ENCODE measurements at regions not wholly inside any gene's neighbourhood (a gene's known extent, or its start where the extent isn't known, plus 50 kb on each side); places are given as distances from the start of the nearest gene placed in this dataset.
"Not testable (repeated sequence)": the region's sequence is repeated elsewhere in the genome, so short reads cannot be mapped to it uniquely, and the experiment has no call there.

DNA sequence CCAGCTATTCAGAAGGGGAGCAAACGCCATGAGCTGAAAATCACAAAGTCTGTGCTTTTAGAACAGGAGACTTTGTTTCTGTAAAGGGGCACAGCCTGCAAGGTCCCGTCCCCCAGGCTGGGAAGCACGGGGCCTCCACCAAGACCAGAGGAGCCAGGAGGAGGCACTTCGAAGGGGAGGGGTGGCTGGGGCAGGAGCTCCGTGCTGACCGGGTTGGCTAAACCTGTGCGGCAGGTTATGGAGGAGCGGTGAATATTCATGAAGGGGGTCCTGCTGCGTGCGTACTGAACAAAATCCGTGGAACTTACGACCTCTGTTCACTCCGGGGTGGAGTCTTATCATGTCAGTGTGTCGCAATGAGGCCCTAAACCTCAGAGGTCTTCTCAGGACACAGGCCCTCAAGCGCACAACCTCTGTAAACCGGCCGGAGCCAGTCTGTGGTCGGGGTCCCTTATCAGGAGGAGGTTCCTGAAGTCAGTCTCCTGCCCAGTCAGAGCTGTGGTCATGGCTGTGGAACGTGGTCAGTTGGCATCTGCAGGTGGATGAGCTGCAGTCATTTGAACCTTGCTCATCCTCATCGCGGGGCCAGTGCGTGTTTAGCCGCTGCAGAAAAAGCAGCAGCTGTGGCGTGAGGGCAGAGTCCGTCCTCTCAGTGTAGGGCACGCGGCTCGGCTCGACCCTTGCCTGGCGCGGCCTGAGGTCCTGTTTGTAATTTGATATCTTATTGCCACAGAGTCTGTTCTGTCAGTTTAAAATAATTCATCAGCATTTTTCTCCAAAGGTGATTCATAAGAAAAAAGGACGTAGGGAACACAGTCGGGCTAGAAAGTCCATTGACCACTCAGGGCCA is 5507.7 kb upstream of the TPTE start:
- POLR2A ChIA-PET; H3K36me3 ChIP-seq (ENCODE audit: control insufficient read depth in 2 of 2, insufficient read depth in 1 of 2, low read length in 2 of 2); H3K4me3 ChIP-seq (ENCODE audit: low read depth, low read length); H3K27ac ChIP-seq (ENCODE audit: extremely low read depth, low read depth, low read length); CTCF ChIA-PET; H3K9me3 ChIP-seq (ENCODE audit: control insufficient read depth, insufficient read depth, low read depth, low read length); H3K4me1 ChIP-seq (ENCODE audit: control insufficient read depth, insufficient read depth, low read length): not testable (repeated sequence)

DNA sequence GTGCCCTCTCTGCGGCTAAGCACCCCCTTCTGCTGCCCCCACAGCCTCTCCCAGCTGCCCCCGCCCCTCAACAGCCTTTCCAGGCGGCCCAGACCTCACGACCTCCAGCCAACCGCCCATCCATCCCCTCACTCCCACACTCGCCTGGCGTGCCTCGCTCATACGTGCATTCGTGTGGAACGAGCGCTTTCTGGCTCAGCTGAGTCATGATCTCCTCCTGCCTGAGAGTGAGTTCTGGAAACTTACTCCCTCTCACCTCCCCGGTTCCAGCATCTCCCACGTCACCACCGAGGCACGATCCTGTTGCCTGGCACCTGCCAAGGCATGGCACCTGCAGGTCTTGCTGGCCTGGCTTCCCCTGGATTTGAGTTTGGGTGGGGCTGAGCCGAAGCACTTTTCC is 5506.2 kb upstream of the TPTE start:
- H3K4me3 ChIP-seq (ENCODE audit: low read depth, low read length); H3K4me1 ChIP-seq (ENCODE audit: control insufficient read depth, insufficient read depth, low read length); H3K27ac ChIP-seq (ENCODE audit: extremely low read depth, low read depth, low read length); H3K36me3 ChIP-seq (ENCODE audit: control insufficient read depth in 2 of 2, insufficient read depth in 1 of 2, low read length in 2 of 2); POLR2A ChIA-PET; CTCF ChIA-PET; H3K9me3 ChIP-seq (ENCODE audit: control insufficient read depth, insufficient read depth, low read depth, low read length): not testable (repeated sequence)

DNA sequence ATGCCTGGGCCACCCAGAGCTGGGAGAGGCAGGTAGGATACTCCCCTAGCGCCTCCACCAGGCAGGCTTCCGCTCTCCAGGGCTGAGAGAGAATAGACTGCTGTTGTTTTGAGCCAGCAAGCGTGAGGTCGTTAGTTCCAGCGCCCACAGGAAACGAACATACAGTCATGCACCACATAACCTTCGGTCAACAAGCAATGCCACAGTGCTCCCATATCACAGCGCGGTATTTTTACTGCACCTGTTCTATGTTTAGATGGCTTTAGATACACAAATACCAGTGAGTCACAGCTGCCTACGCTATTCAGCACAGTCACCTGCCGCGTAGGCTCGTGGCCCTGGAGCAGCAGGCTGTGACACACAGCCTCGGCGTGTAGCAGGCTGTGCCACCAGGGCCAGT is 5502.3 kb upstream of the TPTE start:
- POLR2A ChIA-PET; H3K4me1 ChIP-seq (ENCODE audit: control insufficient read depth, insufficient read depth, low read length): not testable (repeated sequence)

DNA sequence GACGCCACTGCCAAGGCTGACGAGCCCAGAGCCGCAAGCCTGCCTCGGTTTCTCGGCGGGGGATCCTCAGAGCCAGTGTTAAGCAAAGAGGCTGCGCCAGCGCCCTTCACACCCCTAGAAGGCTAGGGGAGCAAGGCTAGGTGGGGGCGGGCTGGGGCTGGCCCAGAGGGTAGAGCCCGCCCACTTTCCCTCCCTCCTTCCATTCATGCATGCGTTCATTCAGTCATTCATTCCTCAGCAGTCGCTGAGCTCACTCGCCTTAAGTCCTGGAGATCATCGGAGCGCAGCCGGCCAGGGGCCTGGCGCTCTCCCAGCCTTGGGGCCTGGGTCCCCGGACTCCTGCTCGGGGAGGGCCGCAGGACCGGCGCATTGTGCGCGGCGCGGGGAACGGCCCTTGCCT is 5499.6 kb upstream of the TPTE start:
- H3K9me3 ChIP-seq (ENCODE audit: control insufficient read depth, insufficient read depth, low read depth, low read length); H3K36me3 ChIP-seq (ENCODE audit: control insufficient read depth in 2 of 2, insufficient read depth in 1 of 2, low read length in 2 of 2); H3K4me1 ChIP-seq (ENCODE audit: control insufficient read depth, insufficient read depth, low read length); CTCF ChIA-PET; POLR2A ChIA-PET; H3K27ac ChIP-seq (ENCODE audit: extremely low read depth, low read depth, low read length); H3K4me3 ChIP-seq (ENCODE audit: low read depth, low read length): not testable (repeated sequence)

More for the DNA sequence above, 5502.3 kb upstream of the TPTE start:
- H3K9me3 ChIP-seq (ENCODE audit: control insufficient read depth, insufficient read depth, low read depth, low read length); H3K4me3 ChIP-seq (ENCODE audit: low read depth, low read length); H3K36me3 ChIP-seq (ENCODE audit: control insufficient read depth in 2 of 2, insufficient read depth in 1 of 2, low read length in 2 of 2); CTCF ChIA-PET; H3K27ac ChIP-seq (ENCODE audit: extremely low read depth, low read depth, low read length): not testable (repeated sequence)

DNA sequence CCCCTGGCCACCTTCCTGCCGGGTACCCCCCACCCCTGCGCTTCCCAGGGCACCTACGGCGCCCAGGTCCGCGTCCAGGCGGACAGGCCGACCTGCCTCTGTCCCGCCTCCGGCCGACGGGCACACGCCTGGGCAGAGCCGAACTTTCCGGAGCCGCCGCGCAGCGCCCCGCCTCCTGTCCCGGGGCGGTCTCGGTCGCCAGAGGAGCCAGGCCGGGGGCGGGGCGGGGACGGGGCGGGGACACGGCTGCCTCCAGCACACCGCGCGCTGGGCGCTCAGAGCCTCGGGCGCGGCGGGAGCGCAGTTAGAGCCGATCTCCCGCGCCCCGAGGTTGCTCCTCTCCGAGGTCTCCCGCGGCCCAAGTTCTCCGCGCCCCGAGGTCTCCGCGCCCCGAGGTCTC is 5499.1 kb upstream of the TPTE start:
- H3K4me1 ChIP-seq (ENCODE audit: control insufficient read depth, insufficient read depth, low read length); POLR2A ChIA-PET; H3K36me3 ChIP-seq (ENCODE audit: control insufficient read depth in 2 of 2, insufficient read depth in 1 of 2, low read length in 2 of 2); H3K4me3 ChIP-seq (ENCODE audit: low read depth, low read length); H3K27ac ChIP-seq (ENCODE audit: extremely low read depth, low read depth, low read length); CTCF ChIA-PET; H3K9me3 ChIP-seq (ENCODE audit: control insufficient read depth, insufficient read depth, low read depth, low read length): not testable (repeated sequence)

DNA sequence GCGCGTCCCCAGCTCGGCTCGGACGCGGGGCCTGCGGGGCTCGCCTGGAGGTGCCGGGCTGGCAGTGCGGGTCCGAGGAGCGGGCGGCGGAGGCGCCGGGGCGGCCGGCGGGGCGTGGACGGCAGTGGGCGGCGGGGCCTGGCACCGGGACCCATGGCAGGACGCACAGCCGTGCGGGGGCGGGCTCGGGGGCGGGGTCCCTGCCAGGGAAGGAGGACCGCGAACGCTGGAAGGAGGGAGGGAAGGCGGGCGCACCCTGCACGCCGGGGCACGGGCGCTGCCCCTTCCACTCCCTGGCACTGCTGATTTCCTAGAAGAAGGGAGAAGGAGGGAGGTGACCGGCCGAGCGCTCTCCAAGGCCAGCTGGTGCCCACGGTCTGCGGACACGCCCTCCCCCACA is 5498.6 kb upstream of the TPTE start:
- H3K9me3 ChIP-seq (ENCODE audit: control insufficient read depth, insufficient read depth, low read depth, low read length); H3K4me1 ChIP-seq (ENCODE audit: control insufficient read depth, insufficient read depth, low read length); CTCF ChIA-PET; H3K27ac ChIP-seq (ENCODE audit: extremely low read depth, low read depth, low read length); H3K36me3 ChIP-seq (ENCODE audit: control insufficient read depth in 2 of 2, insufficient read depth in 1 of 2, low read length in 2 of 2); H3K4me3 ChIP-seq (ENCODE audit: low read depth, low read length); POLR2A ChIA-PET: not testable (repeated sequence)

DNA sequence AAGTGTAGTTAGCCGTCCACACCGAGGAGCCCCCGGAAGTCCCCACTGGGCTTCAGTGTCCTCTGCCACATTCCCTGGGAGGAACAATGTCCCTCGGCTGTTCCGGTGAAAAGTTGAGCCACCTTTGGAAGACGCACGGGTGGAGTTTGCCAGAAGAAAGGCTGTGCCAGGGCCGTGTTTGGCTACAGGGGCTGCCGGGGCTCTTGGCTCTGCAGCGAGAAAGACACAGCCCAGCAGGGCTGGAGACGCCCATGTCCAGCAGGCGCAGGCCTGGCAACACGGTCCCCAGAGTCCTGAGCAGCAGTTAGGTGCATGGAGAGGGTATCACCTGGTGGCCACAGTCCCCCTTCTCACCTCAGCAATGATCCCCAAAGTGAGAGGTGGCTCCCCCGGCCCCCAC is 5486.2 kb upstream of the TPTE start:
- CTCF ChIA-PET; H3K36me3 ChIP-seq (ENCODE audit: control insufficient read depth in 2 of 2, insufficient read depth in 1 of 2, low read length in 2 of 2); POLR2A ChIA-PET; H3K4me3 ChIP-seq (ENCODE audit: low read depth, low read length); H3K27ac ChIP-seq (ENCODE audit: extremely low read depth, low read depth, low read length); H3K9me3 ChIP-seq (ENCODE audit: control insufficient read depth, insufficient read depth, low read depth, low read length); H3K4me1 ChIP-seq (ENCODE audit: control insufficient read depth, insufficient read depth, low read length): not testable (repeated sequence)

DNA sequence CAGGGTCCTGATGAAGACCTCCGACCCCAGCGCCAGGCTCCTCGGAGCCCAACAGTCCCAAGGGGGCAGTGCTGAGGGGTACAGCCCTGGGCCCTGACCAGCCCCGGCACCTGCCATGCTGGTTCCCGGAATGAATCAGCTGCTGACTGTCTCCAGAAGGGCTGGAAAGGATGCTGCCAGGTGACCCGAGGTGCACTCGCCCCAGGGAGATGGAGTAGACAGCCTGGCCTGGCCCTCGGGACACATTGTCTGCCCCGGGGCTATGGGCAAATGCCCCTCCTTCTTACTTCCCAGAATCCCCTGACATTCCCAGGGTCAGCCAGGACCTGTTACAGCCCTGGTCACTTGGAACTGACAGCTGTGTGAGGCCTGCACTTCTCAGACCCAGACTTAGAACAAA is 5485.8 kb upstream of the TPTE start:
- CTCF ChIA-PET; H3K27ac ChIP-seq (ENCODE audit: extremely low read depth, low read depth, low read length); H3K4me3 ChIP-seq (ENCODE audit: low read depth, low read length); POLR2A ChIA-PET; H3K9me3 ChIP-seq (ENCODE audit: control insufficient read depth, insufficient read depth, low read depth, low read length); H3K36me3 ChIP-seq (ENCODE audit: control insufficient read depth in 2 of 2, insufficient read depth in 1 of 2, low read length in 2 of 2); H3K4me1 ChIP-seq (ENCODE audit: control insufficient read depth, insufficient read depth, low read length): not testable (repeated sequence)

DNA sequence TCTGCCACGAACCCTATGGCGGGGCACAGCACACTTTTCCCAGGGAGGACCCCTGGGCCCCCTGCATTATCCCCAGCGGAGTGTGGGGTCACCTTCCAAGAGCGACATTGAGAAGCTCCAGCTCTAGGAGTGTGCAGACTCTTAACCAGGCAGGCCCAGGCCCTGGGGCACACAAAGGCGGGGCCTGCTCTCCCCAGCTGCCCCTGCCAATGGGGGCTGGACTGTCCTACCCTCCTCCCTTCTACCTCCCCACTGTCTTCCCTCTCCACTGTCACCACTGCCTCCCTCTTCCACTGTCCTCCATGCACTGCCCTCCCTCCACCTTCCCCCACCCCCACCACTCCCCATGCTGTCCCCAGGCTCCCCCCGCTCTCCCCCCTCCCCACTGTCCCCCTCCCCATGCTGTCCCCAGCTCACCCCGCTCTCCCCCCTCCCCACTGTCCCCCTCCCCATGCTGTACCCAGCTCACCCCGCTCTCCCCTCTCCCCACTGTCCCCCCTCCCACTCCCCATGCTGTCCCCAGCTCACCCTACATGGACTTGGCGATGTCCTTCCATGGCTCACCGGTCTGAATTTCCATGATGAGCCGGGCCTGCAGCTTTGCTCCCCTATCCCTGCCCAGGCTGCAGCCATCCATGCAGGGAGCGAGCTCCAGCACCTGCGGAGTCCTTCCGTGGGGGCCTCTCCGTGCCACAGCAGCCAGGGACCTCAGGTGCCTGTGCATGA is 5483.6 kb upstream of the TPTE start:
- H3K4me1 ChIP-seq (ENCODE audit: control insufficient read depth, insufficient read depth, low read length); H3K4me3 ChIP-seq (ENCODE audit: low read depth, low read length); POLR2A ChIA-PET; CTCF ChIA-PET; H3K27ac ChIP-seq (ENCODE audit: extremely low read depth, low read depth, low read length); H3K36me3 ChIP-seq (ENCODE audit: control insufficient read depth in 2 of 2, insufficient read depth in 1 of 2, low read length in 2 of 2); H3K9me3 ChIP-seq (ENCODE audit: control insufficient read depth, insufficient read depth, low read depth, low read length): not testable (repeated sequence)

DNA sequence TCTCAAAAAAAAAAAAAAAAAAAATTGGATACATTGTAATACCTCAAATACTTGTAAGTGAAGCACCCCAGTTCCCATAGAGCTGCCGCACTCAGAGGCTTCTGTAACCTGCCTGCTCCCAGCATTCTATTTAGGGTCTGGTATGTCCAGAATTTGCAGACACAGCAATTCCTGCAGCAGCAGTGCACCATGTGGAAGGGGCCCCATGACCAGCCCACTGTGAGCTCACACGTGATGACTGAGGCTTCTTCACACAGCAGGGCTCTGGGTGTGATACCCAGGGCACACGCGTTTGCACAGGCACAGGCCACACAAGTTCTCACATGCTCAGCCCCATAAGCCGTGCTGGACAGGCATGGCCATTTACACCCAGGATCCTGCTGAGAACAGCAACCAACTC is 5481.5 kb upstream of the TPTE start:
- H3K4me3 ChIP-seq (ENCODE audit: low read depth, low read length); H3K36me3 ChIP-seq (ENCODE audit: control insufficient read depth in 2 of 2, insufficient read depth in 1 of 2, low read length in 2 of 2); POLR2A ChIA-PET; CTCF ChIA-PET; H3K9me3 ChIP-seq (ENCODE audit: control insufficient read depth, insufficient read depth, low read depth, low read length); H3K4me1 ChIP-seq (ENCODE audit: control insufficient read depth, insufficient read depth, low read length); H3K27ac ChIP-seq (ENCODE audit: extremely low read depth, low read depth, low read length): not testable (repeated sequence)

DNA sequence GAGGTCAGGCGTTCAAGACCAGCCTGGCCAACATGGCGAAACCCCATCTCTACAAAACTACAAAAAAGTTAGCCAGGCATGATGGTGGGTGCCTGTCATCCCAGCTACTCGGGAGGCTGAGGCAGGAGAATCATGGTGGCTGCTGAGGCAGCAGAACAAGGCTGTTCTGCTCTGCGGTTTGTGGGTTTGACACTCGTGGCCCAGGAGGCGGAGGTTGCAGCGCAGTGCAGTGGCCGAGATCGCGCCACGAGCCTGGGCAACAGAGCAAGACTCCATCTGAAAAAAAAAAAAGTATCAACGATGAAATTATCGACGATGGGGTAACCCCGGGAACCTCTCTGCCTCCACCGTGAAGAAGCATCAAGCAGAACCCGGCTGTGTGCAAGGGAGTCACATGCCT is 5478.8 kb upstream of the TPTE start:
- H3K4me3 ChIP-seq (ENCODE audit: low read depth, low read length); CTCF ChIA-PET; POLR2A ChIA-PET: not testable (repeated sequence)

More for the DNA sequence above, 5478.8 kb upstream of the TPTE start:
- H3K27ac ChIP-seq (ENCODE audit: extremely low read depth, low read depth, low read length); H3K9me3 ChIP-seq (ENCODE audit: control insufficient read depth, insufficient read depth, low read depth, low read length); H3K4me1 ChIP-seq (ENCODE audit: control insufficient read depth, insufficient read depth, low read length); H3K36me3 ChIP-seq (ENCODE audit: control insufficient read depth in 2 of 2, insufficient read depth in 1 of 2, low read length in 2 of 2): not testable (repeated sequence)

Measured in HEK293 (cell line).